ENCODE measurements at regions not wholly inside any gene's neighbourhood (a gene's known extent, or its start where the extent isn't known, plus 50 kb on each side); places are given as distances from the start of the nearest gene placed in this dataset.

DNA sequence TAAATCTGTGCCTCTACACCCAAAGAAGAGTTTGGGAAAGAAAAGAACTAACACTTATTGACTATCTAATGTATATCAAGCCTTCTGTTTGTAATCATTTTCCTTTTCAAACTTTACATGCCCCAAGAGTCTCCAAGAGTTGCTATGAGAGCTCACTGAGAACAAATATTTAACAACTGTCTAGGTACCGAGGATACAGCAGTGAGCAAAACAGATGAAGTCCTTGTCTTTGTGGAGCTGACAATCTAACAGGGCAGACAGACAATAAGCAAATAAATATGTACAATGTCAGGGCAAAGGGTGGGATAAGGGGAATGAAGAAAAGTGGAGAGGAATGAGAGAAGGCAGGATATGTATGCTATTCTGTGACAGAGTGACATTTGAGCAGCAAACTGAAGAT, 64.8 kb upstream of the KSR1 start:
- peaks cover 5% of the 10 kb centered on the region for H3K4me1 Mint-ChIP-seq
- WGBS (ENCODE audit: insufficient coverage) = 100% methylated on average over 1 of the region's 1 CpG
- H3K36me3 Mint-ChIP-seq = no peaks in the 10 kb centered on the region

DNA sequence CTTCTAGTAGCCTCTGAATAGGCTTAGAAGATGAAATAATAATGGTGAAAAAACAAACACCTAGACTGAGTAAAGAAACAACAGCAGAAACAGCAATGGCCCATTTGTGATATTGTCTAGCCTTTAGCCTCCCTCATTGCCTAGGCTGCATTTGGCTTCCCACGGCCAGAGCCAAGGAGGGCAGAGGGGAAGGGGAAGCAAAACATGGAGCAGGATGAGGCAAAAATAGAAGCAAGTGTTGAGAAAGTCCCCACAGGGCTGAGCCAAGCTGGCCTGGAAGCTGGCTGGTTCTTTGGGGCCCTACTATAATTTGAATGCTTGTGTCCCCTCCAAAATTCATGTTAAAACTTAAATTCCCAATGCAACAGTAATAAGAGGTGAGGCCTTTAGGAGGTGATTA, 60.2 kb upstream of the KSR1 start:
- Histone ChIP-seq H3K36me3 (replicated peaks in 1 of 2; ENCODE audit: control insufficient read depth in 1 of 2, insufficient read depth in 2 of 2, low read length in 2 of 2) (no peaks in the 10 kb centered on the region), H3K9ac (ENCODE audit: insufficient read depth, low read length, poor library complexity, severe bottlenecking) (no peak overlapping the region), H3K27me3 (ENCODE audit: control insufficient read depth in 2 of 2, insufficient read depth in 2 of 2, low read length in 2 of 2) (no peaks in the 10 kb centered on the region), H2AFZ (ENCODE audit: insufficient read depth, low read depth, low read length, poor library complexity, severe bottlenecking) (no peak overlapping the region), H3K4me1 (ENCODE audit: control insufficient read depth in 1 of 2, insufficient read depth in 2 of 2, low read length in 2 of 2) (peaks cover 0 to 7% of the 10 kb centered on the region in 2 donors), H3K27ac (ENCODE audit: low read depth in 1 of 2, low read length in 2 of 2) (no peak overlapping the region), H3K4me2 (replicated peaks; ENCODE audit: extremely low read depth, low read length, poor library complexity, severe bottlenecking) (no peak overlapping the region), H3K4me3 (replicated peaks in 1 of 3; ENCODE audit: low read depth in 2 of 3, low read length in 3 of 3) (no peak overlapping the region), H3K79me2 (ENCODE audit: insufficient read depth, low read length) (no peaks in the 10 kb centered on the region), H3K9me3 (replicated peaks in 1 of 2; ENCODE audit: control insufficient read depth in 1 of 2, insufficient read depth in 1 of 2, low read length in 2 of 2) (no peaks in the 10 kb centered on the region), H4K20me1 (ENCODE audit: insufficient read depth, low read length) (no peaks in the 10 kb centered on the region)
- Mint-ChIP-seq H3K4me1 (peaks cover 7% of the 10 kb centered on the region), H3K27me3 (ENCODE audit: low read depth in 3 of 3) (peaks cover 1 to 2% (median 2%) of the 10 kb centered on the region in 3 donors), H3K27ac (no peak overlapping the region), H3K9me3 (peaks cover 0 to 4% (median 0%) of the 10 kb centered on the region in 7 donors), H3K4me3 (no peak overlapping the region), H3K36me3 (no peaks in the 10 kb centered on the region)
- no CpG with 5 or more reads among the region's 1 CpG for WGBS (ENCODE audit: insufficient coverage)
- DNase-seq = no peak
- TF ChIP-seq, protein P1, sequence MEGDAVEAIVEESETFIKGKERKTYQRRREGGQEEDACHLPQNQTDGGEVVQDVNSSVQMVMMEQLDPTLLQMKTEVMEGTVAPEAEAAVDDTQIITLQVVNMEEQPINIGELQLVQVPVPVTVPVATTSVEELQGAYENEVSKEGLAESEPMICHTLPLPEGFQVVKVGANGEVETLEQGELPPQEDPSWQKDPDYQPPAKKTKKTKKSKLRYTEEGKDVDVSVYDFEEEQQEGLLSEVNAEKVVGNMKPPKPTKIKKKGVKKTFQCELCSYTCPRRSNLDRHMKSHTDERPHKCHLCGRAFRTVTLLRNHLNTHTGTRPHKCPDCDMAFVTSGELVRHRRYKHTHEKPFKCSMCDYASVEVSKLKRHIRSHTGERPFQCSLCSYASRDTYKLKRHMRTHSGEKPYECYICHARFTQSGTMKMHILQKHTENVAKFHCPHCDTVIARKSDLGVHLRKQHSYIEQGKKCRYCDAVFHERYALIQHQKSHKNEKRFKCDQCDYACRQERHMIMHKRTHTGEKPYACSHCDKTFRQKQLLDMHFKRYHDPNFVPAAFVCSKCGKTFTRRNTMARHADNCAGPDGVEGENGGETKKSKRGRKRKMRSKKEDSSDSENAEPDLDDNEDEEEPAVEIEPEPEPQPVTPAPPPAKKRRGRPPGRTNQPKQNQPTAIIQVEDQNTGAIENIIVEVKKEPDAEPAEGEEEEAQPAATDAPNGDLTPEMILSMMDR (IDR thresholded peaks at IDR 0.05) = no peak
- intact Hi-C loops (cut with micrococcal nuclease) = no loop called here

More for the DNA sequence above, 64.8 kb upstream of the KSR1 start:
- Histone ChIP-seq H4K20me1 (ENCODE audit: insufficient read depth, low read length) (no peaks in the 10 kb centered on the region), H2AFZ (ENCODE audit: insufficient read depth, low read depth, low read length, poor library complexity, severe bottlenecking) (no peak overlapping the region), H3K4me2 (replicated peaks; ENCODE audit: extremely low read depth, low read length, poor library complexity, severe bottlenecking) (no peak overlapping the region), H3K27me3 (ENCODE audit: control insufficient read depth in 2 of 2, insufficient read depth in 2 of 2, low read length in 2 of 2) (no peaks in the 10 kb centered on the region), H3K9me3 (replicated peaks in 1 of 2; ENCODE audit: control insufficient read depth in 1 of 2, insufficient read depth in 1 of 2, low read length in 2 of 2) (no peaks in the 10 kb centered on the region), H3K9ac (ENCODE audit: insufficient read depth, low read length, poor library complexity, severe bottlenecking) (no peak overlapping the region), H3K36me3 (replicated peaks in 1 of 2; ENCODE audit: control insufficient read depth in 1 of 2, insufficient read depth in 2 of 2, low read length in 2 of 2) (no peaks in the 10 kb centered on the region), H3K79me2 (ENCODE audit: insufficient read depth, low read length) (no peaks in the 10 kb centered on the region), H3K4me1 (ENCODE audit: control insufficient read depth in 1 of 2, insufficient read depth in 2 of 2, low read length in 2 of 2) (peaks cover 3% of the 10 kb centered on the region in 2 donors), H3K27ac (ENCODE audit: low read depth in 1 of 2, low read length in 2 of 2) (no peak overlapping the region), H3K4me3 (replicated peaks in 1 of 3; ENCODE audit: low read depth in 2 of 3, low read length in 3 of 3) (no peak overlapping the region)
- no peak overlapping the region for H3K4me3 Mint-ChIP-seq
- no peak for DNase-seq
- peaks cover 1% of the 10 kb centered on the region in 3 donors for H3K27me3 Mint-ChIP-seq (ENCODE audit: low read depth in 3 of 3)
- intact Hi-C loops (cut with micrococcal nuclease) = no loop called here
- no peak overlapping the region for H3K27ac Mint-ChIP-seq
- H3K9me3 Mint-ChIP-seq = peaks cover 0 to 4% (median 0%) of the 10 kb centered on the region in 7 donors
- TF ChIP-seq, protein P1 (IDR thresholded peaks at IDR 0.05) = no peak

All from CD14-positive monocyte (primary cell).